DOHH2 (cell line): ENCODE measurements at regions not wholly inside any gene's neighbourhood (a gene's known extent, or its start where the extent isn't known, plus 50 kb on each side); places are given as distances from the start of the nearest gene placed in this dataset.
"Not testable (repeated sequence)": the region's sequence is repeated elsewhere in the genome, so short reads cannot be mapped to it uniquely, and the experiment has no call there.

Experiments used
- H3F3A ChIP-seq: fragments of 200-600 bp; sonication (generic), shearing (Covaris generic); 2 replicates; pipeline ENCODE4 v1.6.0; 2016; ENCODE audit warnings: antibody characterized with exemption, mild to moderate bottlenecking; ENCODE audit not compliant: control insufficient read depth, insufficient read depth
- H3K27ac ChIP-seq: fragments of 200-600 bp; sonication (generic); 2 replicates; pipeline ENCODE4 v1.5.1; 2014; ENCODE audit warnings: low read depth, mild to moderate bottlenecking, low read length, moderate library complexity
- H3K27me3 ChIP-seq: fragments of 200-600 bp; sonication (generic); 2 replicates; pipeline ENCODE4 v1.6.1; 2014; ENCODE audit warnings: mild to moderate bottlenecking, low read length, mixed read lengths; ENCODE audit not compliant: control insufficient read depth
- H3K36me3 ChIP-seq: fragments of 200-600 bp; sonication (generic); 2 replicates; pipeline ENCODE4 v1.6.1; 2014; ENCODE audit warnings: mild to moderate bottlenecking, low read length, moderate library complexity, mixed read lengths; ENCODE audit not compliant: control insufficient read depth
- H3K4me1 ChIP-seq: fragments of 200-600 bp; sonication (generic); 2 replicates; pipeline ENCODE4 v1.6.1; 2014; ENCODE audit warnings: mild to moderate bottlenecking, low read length, mixed read lengths; ENCODE audit not compliant: control insufficient read depth
- H3K4me2 ChIP-seq: fragments of 200-600 bp; sonication (generic); 2 replicates; pipeline ENCODE4 v1.6.0; 2014; ENCODE audit warnings: mild to moderate bottlenecking, low read length, moderate library complexity
- H3K4me3 ChIP-seq: fragments of 200-600 bp; sonication (generic); 2 replicates; pipeline ENCODE4 v1.5.1; 2014; ENCODE audit warnings: mild to moderate bottlenecking, low read length, mixed read lengths
- H3K79me2 ChIP-seq: fragments of 200-600 bp; sonication (generic); 2 replicates; pipeline ENCODE4 v1.6.1; 2014; ENCODE audit warnings: mild to moderate bottlenecking, low read length, mixed read lengths; ENCODE audit not compliant: control insufficient read depth
- H3K9me2 ChIP-seq: fragments of 200-600 bp; sonication (generic); replicated peaks from 2 replicates; pipeline ENCODE4 v1.6.1; 2014; ENCODE audit warnings: mild to moderate bottlenecking, low read length, mixed read lengths; ENCODE audit not compliant: control insufficient read depth
- H3K9me3 ChIP-seq: fragments of 200-600 bp; sonication (generic); 2 replicates; pipeline ENCODE4 v1.6.1; 2014; ENCODE audit warnings: antibody characterized with exemption, low read length, mixed read lengths; ENCODE audit not compliant: control insufficient read depth, insufficient read depth
- H4K20me1 ChIP-seq: fragments of 200-600 bp; sonication (generic); 2 replicates; pipeline ENCODE4 v1.6.0; 2014; ENCODE audit warnings: low read depth, mild to moderate bottlenecking, antibody characterized with exemption, low read length, moderate library complexity; ENCODE audit not compliant: control insufficient read depth, insufficient read depth
- CTCF ChIP-seq: fragments of 200-600 bp; sonication (generic); IDR thresholded peaks from one replicate; pipeline ENCODE4 v1.5.1; 2014; ENCODE audit warnings: antibody characterized with exemption, mild to moderate bottlenecking, low read depth, low read length; ENCODE audit not compliant: poor library complexity, severe bottlenecking
- EZH2phosphoT487 ChIP-seq: fragments of 200-600 bp; sonication (generic); IDR thresholded peaks from 2 replicates; pipeline ENCODE4 v1.6.1; 2017; ENCODE audit warnings: borderline replicate concordance, mild to moderate bottlenecking, antibody characterized with exemption, low read length, moderate library complexity, mixed read lengths

- Histone ChIP-seq H3K9me2 (no peaks in the 10 kb centered on the region), H3K36me3 (no peaks in the 10 kb centered on the region), H3K4me1 (no peaks in the 10 kb centered on the region), H3K4me2 (no peak overlapping the region), H3K27ac (no peak overlapping the region), H4K20me1 (no peaks in the 10 kb centered on the region), H3K27me3 (no peaks in the 10 kb centered on the region), H3F3A (no peaks in the 10 kb centered on the region), H3K9me3 (no peaks in the 10 kb centered on the region), H3K4me3 (no peak overlapping the region), H3K79me2 (no peaks in the 10 kb centered on the region)
- no peak for TF ChIP-seq EZH2phosphoT487
These were observed 964.1 kb downstream of the GRID1 start for GRCh38 chr10:85402541-85402940.

- Histone ChIP-seq H3K27me3 (no peaks in the 10 kb centered on the region), H3F3A (no peaks in the 10 kb centered on the region), H3K27ac (no peak overlapping the region), H3K79me2 (no peaks in the 10 kb centered on the region), H3K9me3 (no peaks in the 10 kb centered on the region), H3K4me3 (no peak overlapping the region), H3K4me1 (no peaks in the 10 kb centered on the region), H3K36me3 (no peaks in the 10 kb centered on the region), H3K9me2 (no peaks in the 10 kb centered on the region), H4K20me1 (no peaks in the 10 kb centered on the region), H3K4me2 (no peak overlapping the region)
- TF ChIP-seq CTCF (no peak), EZH2phosphoT487 (no peak)
These were observed 959.5 kb downstream of the GRID1 start for GRCh38 chr10:85407088-85407487.

DNA sequence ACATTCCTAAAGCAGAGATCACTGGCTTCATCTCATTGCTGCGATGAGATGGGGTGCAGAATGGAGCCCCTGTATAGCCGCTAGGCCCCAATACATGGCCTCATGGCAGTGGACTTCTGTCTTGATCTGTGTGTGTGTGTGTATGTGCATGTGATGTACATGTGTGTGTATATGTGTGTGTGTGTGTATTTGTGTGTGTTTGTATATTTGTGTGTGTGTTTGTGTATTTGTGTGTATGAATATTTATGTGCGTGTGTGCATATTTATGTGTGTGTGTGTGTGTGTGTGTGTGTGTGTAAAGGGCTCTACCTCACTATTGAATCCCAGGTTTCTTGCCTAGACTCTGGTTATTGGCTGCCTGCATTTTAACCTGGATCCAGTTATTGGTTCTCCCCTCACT lies 958.2 kb downstream of the GRID1 start:
- no peaks in the 10 kb centered on the region for H3K9me2 ChIP-seq
- H3K4me2 ChIP-seq, result no peak overlapping the region
- no peaks in the 10 kb centered on the region for H3K4me1 ChIP-seq
- no peaks in the 10 kb centered on the region for H3K9me3 ChIP-seq
- H3K27ac ChIP-seq, result no peak overlapping the region
- H3K79me2 ChIP-seq, result no peaks in the 10 kb centered on the region
- no peaks in the 10 kb centered on the region for H3K27me3 ChIP-seq
- no peak overlapping the region for H3K4me3 ChIP-seq
- no peaks in the 10 kb centered on the region for H4K20me1 ChIP-seq
- TF ChIP-seq CTCF (no peak), EZH2phosphoT487 (no peak)
- no peaks in the 10 kb centered on the region for H3K36me3 ChIP-seq
- no peaks in the 10 kb centered on the region for H3F3A ChIP-seq

- H3K79me2 ChIP-seq, H3K9me2 ChIP-seq: not testable (repeated sequence)
These were observed 956.0 kb downstream of the GRID1 start for GRCh38 chr10:85410586-85410985.

More at GRCh38 chr10:85410586-85410985, 956.0 kb downstream of the GRID1 start:
- H3K36me3 ChIP-seq, H3K4me3 ChIP-seq, H3K4me2 ChIP-seq, H3K9me3 ChIP-seq, H3F3A ChIP-seq, H3K4me1 ChIP-seq, H3K27ac ChIP-seq, H3K27me3 ChIP-seq, H4K20me1 ChIP-seq: not testable (repeated sequence)
